ENCODE measurements at regions not wholly inside any gene's neighbourhood (a gene's known extent, or its start where the extent isn't known, plus 50 kb on each side); places are given as distances from the start of the nearest gene placed in this dataset.

DNA sequence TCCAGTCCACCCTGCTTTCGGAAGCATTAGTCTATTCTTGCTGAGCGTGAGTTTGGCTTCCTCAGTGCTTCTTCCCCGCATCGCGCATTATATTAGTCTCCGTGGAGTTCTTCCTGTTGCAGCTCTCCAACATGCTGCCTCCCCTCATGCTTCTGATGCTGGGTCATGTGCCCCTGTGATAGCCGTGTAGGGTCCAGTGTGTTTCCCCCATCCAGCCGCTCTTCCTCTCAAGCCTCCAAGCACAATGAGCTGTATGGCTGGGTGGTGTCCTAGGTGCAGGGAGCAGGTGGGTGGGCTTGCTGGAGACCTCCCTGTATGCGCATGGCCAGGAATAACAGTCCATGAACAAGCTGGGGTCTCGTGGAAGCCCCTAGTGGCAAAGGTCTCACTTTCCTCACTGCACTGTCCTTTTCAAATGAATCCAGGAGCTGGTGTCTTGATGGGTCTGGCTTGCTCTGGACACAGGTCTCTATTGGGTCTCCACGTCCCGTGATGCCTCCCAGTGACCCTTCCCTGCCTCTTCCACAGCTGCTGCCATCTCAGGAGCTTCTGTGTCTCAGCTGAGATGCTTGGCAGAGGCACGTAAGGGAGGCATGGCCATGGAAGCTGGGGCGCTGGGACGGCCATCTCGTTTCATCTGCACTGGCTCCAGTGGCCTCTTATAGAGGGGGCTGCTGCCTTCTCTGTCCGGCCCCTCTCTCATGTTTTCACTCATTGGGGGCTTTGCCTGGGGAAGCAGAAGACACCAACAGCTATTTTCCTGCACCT, 54.8 kb upstream of the HDAC4 start:
- TF ChIP-seq SIN3A (IDR thresholded peaks at IDR 0.05; ENCODE audit: borderline replicate concordance, insufficient read depth, low read length) = no peak
- no peak for TF ChIP-seq TAF1 (IDR thresholded peaks at IDR 0.05; ENCODE audit: borderline replicate concordance, insufficient read depth, low read length)
- TF ChIP-seq REST (IDR thresholded peaks at IDR 0.05; ENCODE audit: insufficient read depth in 1 of 2, low read depth in 2 of 2, low read length in 2 of 2) = no peak
- no peak for TF ChIP-seq POLR2AphosphoS5 (IDR thresholded peaks at IDR 0.05; ENCODE audit: low read depth, low read length)
- no peak for TF ChIP-seq FOXP2 (optimal IDR thresholded peaks at IDR 0.05; ENCODE audit: borderline replicate concordance, extremely low read depth, extremely low read length, insufficient read depth)
